ENCODE measurements at regions not wholly inside any gene's neighbourhood (a gene's known extent, or its start where the extent isn't known, plus 50 kb on each side); places are given as distances from the start of the nearest gene placed in this dataset.
"Not testable (repeated sequence)": the region's sequence is repeated elsewhere in the genome, so short reads cannot be mapped to it uniquely, and the experiment has no call there.

GRCh38 chr12:102672212-102672611 is 191.8 kb upstream of the IGF1 start:
- TF ChIP-seq CTCF, EZH2, EZH2phosphoT487 (IDR thresholded peaks at IDR 0.05): not testable (repeated sequence)

All from neural progenitor cell (in vitro differentiated cells).